HCT116 (cell line): ENCODE measurements at regions not wholly inside any gene's neighbourhood (a gene's known extent, or its start where the extent isn't known, plus 50 kb on each side); places are given as distances from the start of the nearest gene placed in this dataset.

ENCODE experiments used
- ATAC-seq: fragments of 200-7000 bp; cut with Tn5 transposase; 2 replicates; pipeline ENCODE4 v1.9.1; 2020; ENCODE audit warnings: mild to moderate bottlenecking, moderate library complexity
- BruUV-seq: library from RNA; stranded (reverse); fragments of 400-500 nt; replicated peaks from 2 replicates; lab custom pipeline; 2021; lab: Mats Ljungman, UMichigan
- CTCF ChIA-PET: fragments of 300-600 bp; sonication (Branson Sonifier 250); formaldehyde crosslinking; loops from one replicate; lab custom pipeline; 2021; ENCODE audit warnings: antibody characterized with exemption; lab: Charles Lee
- POLR2A ChIA-PET: fragments of 300-600, 350-600 bp; sonication (Branson Sonifier 250); formaldehyde crosslinking; loops from one replicate; lab custom pipeline; 2021; ENCODE audit warnings: antibody characterized with exemption; lab: Charles Lee
- RAD21 ChIA-PET, 2 experiments: fragments of 300-600 bp; sonication (Branson Sonifier 250); formaldehyde crosslinking; loops; one replicate each; lab custom pipeline; 2023; ENCODE audit warnings: low total read pairs in 2 of 2; ENCODE audit not compliant: uncharacterized antibody in 2 of 2, unreplicated experiment in 2 of 2, low non-redundant PET in 1 of 2; lab: Charles Lee
- DNase-seq: peaks from one replicate; pipeline ENCODE4 v3.0.0-alpha.2; 2010; ENCODE audit warnings: low read depth, low spot score
- H2AFZ ChIP-seq: fragments of 200-600 bp; shearing (Covaris generic), sonication (generic); 2 replicates; pipeline ENCODE4 v1.6.1; 2017; ENCODE audit warnings: low read depth, mixed run types, mixed read lengths, antibody characterized with exemption, low read length; ENCODE audit not compliant: poor library complexity, severe bottlenecking
- H3K27ac ChIP-seq: 2 replicates; pipeline ENCODE4 v1.5.1; 2012; ENCODE audit warnings: low read depth, low read length
- H3K27me3 ChIP-seq: fragments of 200-600 bp; sonication (generic); 2 replicates; pipeline ENCODE4 v1.6.1; 2016; ENCODE audit warnings: mixed run types, low read length, mixed read lengths; ENCODE audit not compliant: insufficient read depth
- H3K36me3 ChIP-seq, 2 experiments: fragments of 200-500 bp in 1 of 2; fragments of 200-600 bp in 1 of 2; sonication (Bioruptor generic) in 1 of 2; sonication (generic) in 1 of 2; 2 replicates each; pipeline versions ENCODE4 v1.5.1 to v1.6.1; 2014 to 2016; ENCODE audit warnings: low read length in 2 of 2, inconsistent platforms in 1 of 2, mixed read lengths in 1 of 2, mixed run types in 1 of 2; ENCODE audit not compliant: insufficient read depth in 2 of 2, control insufficient read depth in 1 of 2
- H3K4me1 ChIP-seq, 2 experiments: fragments of 200-600 bp in 1 of 2; sonication (generic) in 1 of 2; 2 replicates each; pipeline versions ENCODE4 v1.5.1 to v1.6.1; 2012 to 2017; ENCODE audit warnings: low read length in 2 of 2, inconsistent platforms in 1 of 2, mild to moderate bottlenecking in 1 of 2, mixed read lengths in 1 of 2, mixed run types in 1 of 2, moderate library complexity in 1 of 2; ENCODE audit not compliant: insufficient read depth in 2 of 2, control insufficient read depth in 1 of 2
- H3K4me2 ChIP-seq: fragments of 200-600 bp; sonication (generic); 2 replicates; pipeline ENCODE4 v1.6.1; 2017; ENCODE audit warnings: mixed run types, low read length, mixed read lengths
- H3K4me3 ChIP-seq, 2 experiments: fragments of 200-600 bp in 1 of 2; sonication (generic) in 1 of 2; replicated peaks in 1 of 2; 2 replicates each; pipeline ENCODE4 v1.5.1; 2011 to 2016; ENCODE audit warnings: low read length in 2 of 2, control low read depth in 1 of 2, low read depth in 1 of 2, mild to moderate bottlenecking in 1 of 2, mixed read lengths in 1 of 2, mixed run types in 1 of 2
- H3K79me2 ChIP-seq: fragments of 200-600 bp; sonication (generic); 2 replicates; pipeline ENCODE4 v1.6.1; 2017; ENCODE audit warnings: mild to moderate bottlenecking, mixed run types, low read length, moderate library complexity, mixed read lengths; ENCODE audit not compliant: insufficient read depth
- H3K9ac ChIP-seq: fragments of 200-600 bp; sonication (generic); 2 replicates; pipeline ENCODE4 v1.6.1; 2016; ENCODE audit warnings: low read length, mixed read lengths
- H3K9me2 ChIP-seq: fragments of 200-600 bp; sonication (generic), shearing (Covaris generic); 2 replicates; pipeline ENCODE4 v1.6.1; 2017; ENCODE audit warnings: mixed run types, mild to moderate bottlenecking, moderate library complexity; ENCODE audit not compliant: insufficient read depth
- H3K9me3 ChIP-seq, 2 experiments: fragments of 200-500 bp in 1 of 2; fragments of 200-600 bp in 1 of 2; sonication (Bioruptor generic) in 1 of 2; sonication (generic) in 1 of 2; 2 replicates each; pipeline ENCODE4 v1.6.1; 2014 to 2017; ENCODE audit warnings: low read length in 2 of 2, mixed read lengths in 2 of 2, inconsistent platforms in 1 of 2, low read depth in 1 of 2, mild to moderate bottlenecking in 1 of 2, mixed run types in 1 of 2, moderate library complexity in 1 of 2; ENCODE audit not compliant: control insufficient read depth in 1 of 2, insufficient read depth in 1 of 2
- H4K20me1 ChIP-seq: fragments of 200-600 bp; sonication (generic), shearing (Covaris generic); 2 replicates; pipeline ENCODE4 v1.6.1; 2017; ENCODE audit warnings: mixed run types, mild to moderate bottlenecking, moderate library complexity; ENCODE audit not compliant: insufficient read depth
- CTCF ChIP-seq, 3 experiments: fragments of 200-600 bp in 1 of 3; sonication (generic) in 1 of 3; IDR thresholded peaks in 2 of 3; conservative IDR thresholded peaks in 1 of 3; 2 replicates each; pipeline ENCODE4 v1.5.1; 2012 to 2017; ENCODE audit warnings: low read depth in 2 of 3, low read length in 2 of 3, antibody characterized with exemption in 1 of 3, borderline replicate concordance in 1 of 3, control low read depth in 1 of 3, mild to moderate bottlenecking in 1 of 3, mixed read lengths in 1 of 3, mixed run types in 1 of 3, moderate library complexity in 1 of 3; ENCODE audit not compliant: insufficient read depth in 1 of 3
- EGR1 ChIP-seq: IDR thresholded peaks from 2 replicates; pipeline ENCODE4 v1.6.1; 2012; ENCODE audit warnings: low read depth
- ELF1 ChIP-seq: IDR thresholded peaks from 2 replicates; pipeline ENCODE4 v1.6.1; 2012; ENCODE audit warnings: low read depth, borderline replicate concordance
- EZH2 ChIP-seq: fragments of 200-600 bp; sonication (generic); IDR thresholded peaks from 2 replicates; pipeline ENCODE4 v1.6.1; 2017; ENCODE audit warnings: antibody characterized with exemption, mixed run types
- EZH2phosphoT487 ChIP-seq: fragments of 200-600 bp; IDR thresholded peaks from 2 replicates; pipeline ENCODE4 v1.6.1; 2018; ENCODE audit warnings: antibody characterized with exemption, borderline replicate concordance
- JUND ChIP-seq: IDR thresholded peaks from 2 replicates; pipeline ENCODE4 v1.6.1; 2012
- MAX ChIP-seq: IDR thresholded peaks from 2 replicates; pipeline ENCODE4 v1.6.1; 2012
- POLR2A ChIP-seq: IDR thresholded peaks from 2 replicates; pipeline ENCODE4 v1.7.0; 2011; ENCODE audit warnings: borderline replicate concordance; ENCODE audit not compliant: insufficient read depth, insufficient read length; ENCODE audit errors: extremely low read depth
- POLR2AphosphoS5 ChIP-seq: IDR thresholded peaks from 2 replicates; pipeline ENCODE4 v1.6.1; 2011; ENCODE audit warnings: mild to moderate bottlenecking, low read depth, low read length, moderate library complexity
- RAD21 ChIP-seq: IDR thresholded peaks from 2 replicates; pipeline ENCODE4 v1.6.1; 2012; ENCODE audit warnings: low read depth, mild to moderate bottlenecking
- SIN3A ChIP-seq: IDR thresholded peaks from 2 replicates; pipeline ENCODE4 v1.6.1; 2012; ENCODE audit warnings: low read depth
- SP1 ChIP-seq: IDR thresholded peaks from 2 replicates; pipeline ENCODE4 v1.6.1; 2012; ENCODE audit warnings: low read depth
- SRF ChIP-seq: IDR thresholded peaks from 2 replicates; pipeline ENCODE4 v1.6.1; 2012; ENCODE audit warnings: low read depth
- TCF7L2 ChIP-seq: IDR thresholded peaks from 2 replicates; pipeline ENCODE4 v1.7.0; 2011; ENCODE audit warnings: borderline replicate concordance, inconsistent platforms; ENCODE audit not compliant: insufficient read depth, insufficient read length; ENCODE audit errors: extremely low read depth
- YY1 ChIP-seq: IDR thresholded peaks from 2 replicates; pipeline ENCODE4 v1.6.1; 2011; ENCODE audit warnings: low read length, low read depth, moderate library complexity, mild to moderate bottlenecking; ENCODE audit not compliant: insufficient replicate concordance; ENCODE audit errors: extremely low read depth
- ZFX ChIP-seq: fragments of 450-650 bp; IDR thresholded peaks from 2 replicates; pipeline ENCODE4 v1.6.1; 2017
- intact Hi-C: fragments of 100-400 bp; cut with micrococcal nuclease; formaldehyde crosslinking; loops from 2 replicates; pipeline ENCODE4 v1.10.0; 2022
- TF ChIP-seq, protein P1 (sequence below): IDR thresholded peaks from 2 replicates; pipeline ENCODE4 v1.6.1; 2012

GRCh38 chr20:7596541-7596940 is 343.7 kb downstream of the HAO1 start (continued):
- TF ChIP-seq MAX (no peak), POLR2A (no peak)

DNA sequence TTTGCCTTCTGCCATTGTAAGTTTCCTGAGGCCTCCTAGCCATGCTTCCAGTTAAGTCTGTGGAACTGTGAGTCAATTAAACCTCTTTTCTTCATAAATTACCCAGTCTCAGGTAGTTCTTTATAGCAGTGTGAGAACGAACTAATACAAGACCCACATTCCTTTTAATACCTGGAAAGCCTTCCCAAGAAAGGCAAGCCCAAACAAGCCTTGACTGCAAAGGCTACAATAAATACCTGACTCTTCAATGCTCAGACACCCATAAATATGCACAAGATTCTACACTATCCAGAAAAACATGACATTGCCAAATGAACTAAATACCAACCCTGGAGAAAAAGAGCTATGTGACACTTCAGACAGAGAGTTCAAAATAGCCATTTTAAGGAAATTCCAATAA is 338.8 kb downstream of the HAO1 start:
- TF ChIP-seq ELF1 (no peak), YY1 (no peak), TCF7L2 (no peak), RAD21 (no peak), MAX (no peak), EZH2 (no peak), SIN3A (no peak), EGR1 (no peak)
- intact Hi-C loops: no loop called here
- Histone ChIP-seq H2AFZ (no peak overlapping the region), H3K9me2 (no peaks in the 10 kb centered on the region), H3K27me3 (no peaks in the 10 kb centered on the region), H3K4me2 (no peak overlapping the region), H3K36me3 (no peaks in the 10 kb centered on the region), H3K4me3 (no peak overlapping the region), H3K9ac (no peak overlapping the region), H4K20me1 (no peaks in the 10 kb centered on the region), H3K9me3 (peaks cover 0 to 10% of the 10 kb centered on the region in 2 experiments; a peak in 2 of 4 replicates), H3K27ac (no peak overlapping the region), H3K4me1 (no peaks in the 10 kb centered on the region), H3K79me2 (no peaks in the 10 kb centered on the region)
- ChIA-PET POLR2A (no interaction called here), CTCF (no interaction called here), RAD21 (no interaction called here)
- DNase-seq (no peak), ATAC-seq (no peak)
- BruUV-seq: no TSS peak

DNA sequence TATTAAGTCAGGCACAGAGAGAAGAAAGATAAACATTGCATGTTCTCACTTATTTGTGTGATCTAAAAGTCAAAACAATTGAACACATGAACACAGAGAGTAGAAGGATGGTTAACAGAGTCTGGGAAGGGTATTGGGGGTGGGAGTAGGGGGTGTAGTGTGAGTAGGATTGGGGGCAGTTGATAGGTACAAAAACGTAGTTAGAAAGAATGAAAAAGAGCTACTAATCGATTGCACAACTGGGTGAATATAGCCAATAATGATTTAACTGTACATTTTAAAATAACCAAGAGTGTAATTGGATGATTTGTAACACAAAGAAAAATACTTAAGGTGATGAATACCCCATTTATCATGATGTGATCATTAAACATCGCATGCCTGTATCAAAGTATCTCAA is 333.3 kb downstream of the HAO1 start:
- no peaks in the 10 kb centered on the region for H4K20me1 ChIP-seq
- ATAC-seq (no peak), DNase-seq (no peak)
- no peaks in the 10 kb centered on the region for H3K27me3 ChIP-seq
- H3K9ac ChIP-seq: no peak overlapping the region
- no peaks in the 10 kb centered on the region for H3K9me2 ChIP-seq
- no peak overlapping the region for H3K4me2 ChIP-seq
- intact Hi-C loops: no loop called here
- POLR2A ChIA-PET: no interaction called here
- RAD21 ChIA-PET: no interaction called here
- no peaks in the 10 kb centered on the region for H3K36me3 ChIP-seq
- BruUV-seq: no TSS peak
- H3K4me3 ChIP-seq: no peak overlapping the region
- H3K9me3 ChIP-seq: peaks cover 0 to 5% of the 10 kb centered on the region in 2 experiments; a peak in 3 of 4 replicates
- H3K27ac ChIP-seq: no peak overlapping the region
- no peaks in the 10 kb centered on the region for H3K4me1 ChIP-seq
- H3K79me2 ChIP-seq: no peaks in the 10 kb centered on the region
- CTCF ChIA-PET: no interaction called here
- no peak overlapping the region for H2AFZ ChIP-seq
- TF ChIP-seq RAD21 (no peak), SRF (no peak), MAX (no peak), SIN3A (no peak), YY1 (no peak), CTCF (IDR thresholded peaks at IDR 0.05 in 2 of 3, conservative IDR thresholded peaks at IDR 0.05 in 1 of 3; ENCODE audit: borderline replicate concordance in 1 of 3, insufficient read depth in 1 of 3, low read depth in 2 of 3, low read length in 2 of 3) (no peak), POLR2A (no peak), JUND (no peak), EZH2phosphoT487 (no peak), SP1 (no peak), ZFX (no peak), POLR2AphosphoS5 (no peak), TCF7L2 (no peak), ELF1 (no peak)
- TF ChIP-seq, protein P1, sequence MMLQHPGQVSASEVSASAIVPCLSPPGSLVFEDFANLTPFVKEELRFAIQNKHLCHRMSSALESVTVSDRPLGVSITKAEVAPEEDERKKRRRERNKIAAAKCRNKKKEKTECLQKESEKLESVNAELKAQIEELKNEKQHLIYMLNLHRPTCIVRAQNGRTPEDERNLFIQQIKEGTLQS: no peak
